ENCODE measurements at regions not wholly inside any gene's neighbourhood (a gene's known extent, or its start where the extent isn't known, plus 50 kb on each side); places are given as distances from the start of the nearest gene placed in this dataset.
"Not testable (repeated sequence)": the region's sequence is repeated elsewhere in the genome, so short reads cannot be mapped to it uniquely, and the experiment has no call there.

- H3K4me1 ChIP-seq; H3K27ac ChIP-seq; H3K9me3 ChIP-seq; intact Hi-C loops (cut with DNase I; ENCODE audit: low total_unique reads); H3K4me3 ChIP-seq; DNase-seq; in situ Hi-C loops (cut with MboI; ENCODE audit: low sequenced_read_pairs in 4 of 4); H3K36me3 ChIP-seq; H3K27me3 ChIP-seq; ATAC-seq: not testable (repeated sequence)
Observed at GRCh38 chr7:65558584-65558983, 184.9 kb downstream of the ZNF92 start.

GRCh38 chr7:65561786-65562372 lies 188.2 kb downstream of the ZNF92 start:
- H3K9me3 ChIP-seq; ATAC-seq; intact Hi-C loops (cut with DNase I; ENCODE audit: low total_unique reads); H3K27me3 ChIP-seq; H3K36me3 ChIP-seq; H3K27ac ChIP-seq; H3K4me3 ChIP-seq; in situ Hi-C loops (cut with MboI; ENCODE audit: low sequenced_read_pairs in 4 of 4); H3K4me1 ChIP-seq; DNase-seq: not testable (repeated sequence)

GRCh38 chr7:65562522-65562921 lies 188.9 kb downstream of the ZNF92 start:
- in situ Hi-C loops (cut with MboI; ENCODE audit: low sequenced_read_pairs in 4 of 4); H3K27me3 ChIP-seq; H3K27ac ChIP-seq; H3K36me3 ChIP-seq; H3K9me3 ChIP-seq; H3K4me3 ChIP-seq; DNase-seq; H3K4me1 ChIP-seq; ATAC-seq; intact Hi-C loops (cut with DNase I; ENCODE audit: low total_unique reads): not testable (repeated sequence)

- H3K9me3 ChIP-seq; H3K4me1 ChIP-seq; DNase-seq; in situ Hi-C loops (cut with MboI; ENCODE audit: low sequenced_read_pairs in 4 of 4); H3K36me3 ChIP-seq; intact Hi-C loops (cut with DNase I; ENCODE audit: low total_unique reads); ATAC-seq; H3K4me3 ChIP-seq; H3K27me3 ChIP-seq; H3K27ac ChIP-seq: not testable (repeated sequence)
Observed at GRCh38 chr7:65563333-65563732, 189.7 kb downstream of the ZNF92 start.

- intact Hi-C loops (cut with DNase I; ENCODE audit: low total_unique reads); ATAC-seq: not testable (repeated sequence)
Observed at GRCh38 chr7:65568226-65568625, 194.6 kb downstream of the ZNF92 start.

GRCh38 chr7:65570990-65571389 lies 197.3 kb downstream of the ZNF92 start:
- H3K27me3 ChIP-seq; H3K9me3 ChIP-seq; H3K4me3 ChIP-seq; H3K36me3 ChIP-seq; ATAC-seq; DNase-seq; H3K4me1 ChIP-seq; H3K27ac ChIP-seq; intact Hi-C loops (cut with DNase I; ENCODE audit: low total_unique reads); in situ Hi-C loops (cut with MboI; ENCODE audit: low sequenced_read_pairs in 4 of 4): not testable (repeated sequence)

More at GRCh38 chr7:65568226-65568625, 194.6 kb downstream of the ZNF92 start:
- H3K36me3 ChIP-seq; H3K9me3 ChIP-seq; DNase-seq; H3K27ac ChIP-seq; H3K4me3 ChIP-seq; in situ Hi-C loops (cut with MboI; ENCODE audit: low sequenced_read_pairs in 4 of 4); H3K4me1 ChIP-seq; H3K27me3 ChIP-seq: not testable (repeated sequence)

- in situ Hi-C loops (cut with MboI; ENCODE audit: low sequenced_read_pairs in 4 of 4); H3K9me3 ChIP-seq; H3K27me3 ChIP-seq; intact Hi-C loops (cut with DNase I; ENCODE audit: low total_unique reads); ATAC-seq; H3K4me3 ChIP-seq; H3K4me1 ChIP-seq; DNase-seq; H3K36me3 ChIP-seq; H3K27ac ChIP-seq: not testable (repeated sequence)
Observed at GRCh38 chr7:65572581-65572980, 198.9 kb downstream of the ZNF92 start.

- H3K4me3 ChIP-seq; H3K27me3 ChIP-seq; ATAC-seq; H3K4me1 ChIP-seq; H3K27ac ChIP-seq; in situ Hi-C loops (cut with MboI; ENCODE audit: low sequenced_read_pairs in 4 of 4); intact Hi-C loops (cut with DNase I; ENCODE audit: low total_unique reads); H3K36me3 ChIP-seq; DNase-seq; H3K9me3 ChIP-seq: not testable (repeated sequence)
Observed at GRCh38 chr7:65576370-65576769, 202.7 kb downstream of the ZNF92 start.

- H3K36me3 ChIP-seq; H3K4me3 ChIP-seq; H3K27me3 ChIP-seq; DNase-seq; in situ Hi-C loops (cut with MboI; ENCODE audit: low sequenced_read_pairs in 4 of 4); ATAC-seq; H3K9me3 ChIP-seq; H3K4me1 ChIP-seq; H3K27ac ChIP-seq; intact Hi-C loops (cut with DNase I; ENCODE audit: low total_unique reads): not testable (repeated sequence)
Observed at GRCh38 chr7:65582518-65583119, 209.0 kb downstream of the ZNF92 start.

- H3K9me3 ChIP-seq; ATAC-seq; DNase-seq; H3K4me3 ChIP-seq; H3K27me3 ChIP-seq; H3K27ac ChIP-seq; H3K36me3 ChIP-seq; intact Hi-C loops (cut with DNase I; ENCODE audit: low total_unique reads); H3K4me1 ChIP-seq; in situ Hi-C loops (cut with MboI; ENCODE audit: low sequenced_read_pairs in 4 of 4): not testable (repeated sequence)
Observed at GRCh38 chr7:65602495-65602894, 228.8 kb downstream of the ZNF92 start.
